ENCODE measurements at regions not wholly inside any gene's neighbourhood (a gene's known extent, or its start where the extent isn't known, plus 50 kb on each side); places are given as distances from the start of the nearest gene placed in this dataset.

- H3K27me3 Mint-ChIP-seq = no peaks in the 10 kb centered on the region
- H3K36me3 Mint-ChIP-seq (ENCODE audit: low read depth) = no peaks in the 10 kb centered on the region
- H3K4me3 Mint-ChIP-seq = no peak overlapping the region
- CTCF ChIA-PET = no interaction called here
- H3K9me3 Mint-ChIP-seq = no peaks in the 10 kb centered on the region
- H3K27ac Mint-ChIP-seq = no peak overlapping the region
- no peak for DNase-seq
- no peaks in the 10 kb centered on the region for H3K4me1 Mint-ChIP-seq
- POLR2A ChIA-PET = interaction anchor here (0.6 kb wide), 1 partner anchor 27 kb away, joined by 3 read pairs; no protein-coding TSS in a partner anchor
These were observed 247.7 kb upstream of the IRS2 start for GRCh38 chr13:110034031-110034549.

DNA sequence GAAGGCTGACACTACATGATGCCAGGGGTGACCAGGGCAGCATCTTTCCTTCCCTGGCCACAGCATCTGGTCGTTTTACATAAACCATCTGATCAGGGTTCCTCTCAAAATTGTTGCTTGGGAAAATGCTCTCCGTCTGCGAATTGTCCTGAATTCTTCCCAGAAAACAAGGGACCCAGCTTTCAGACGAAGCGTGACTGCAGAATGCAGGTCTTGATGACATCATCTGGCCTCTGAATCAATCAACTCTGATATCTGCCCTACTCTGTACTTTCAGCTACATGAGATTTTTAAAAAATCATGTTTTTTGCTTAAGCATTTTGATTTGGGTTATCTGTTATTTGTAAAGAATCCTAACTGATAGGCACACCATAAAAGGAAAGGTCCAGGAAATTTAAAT is 246.6 kb upstream of the IRS2 start:
- H3K36me3 Mint-ChIP-seq (ENCODE audit: low read depth) = no peaks in the 10 kb centered on the region
- H3K4me1 Mint-ChIP-seq = no peaks in the 10 kb centered on the region
- no peaks in the 10 kb centered on the region for H3K27me3 Mint-ChIP-seq
- ChIA-PET CTCF (no interaction called here), POLR2A (no interaction called here)
- DNase-seq = no peak
- H3K9me3 Mint-ChIP-seq = no peaks in the 10 kb centered on the region
- no peak overlapping the region for H3K4me3 Mint-ChIP-seq
- no peak overlapping the region for H3K27ac Mint-ChIP-seq

DNA sequence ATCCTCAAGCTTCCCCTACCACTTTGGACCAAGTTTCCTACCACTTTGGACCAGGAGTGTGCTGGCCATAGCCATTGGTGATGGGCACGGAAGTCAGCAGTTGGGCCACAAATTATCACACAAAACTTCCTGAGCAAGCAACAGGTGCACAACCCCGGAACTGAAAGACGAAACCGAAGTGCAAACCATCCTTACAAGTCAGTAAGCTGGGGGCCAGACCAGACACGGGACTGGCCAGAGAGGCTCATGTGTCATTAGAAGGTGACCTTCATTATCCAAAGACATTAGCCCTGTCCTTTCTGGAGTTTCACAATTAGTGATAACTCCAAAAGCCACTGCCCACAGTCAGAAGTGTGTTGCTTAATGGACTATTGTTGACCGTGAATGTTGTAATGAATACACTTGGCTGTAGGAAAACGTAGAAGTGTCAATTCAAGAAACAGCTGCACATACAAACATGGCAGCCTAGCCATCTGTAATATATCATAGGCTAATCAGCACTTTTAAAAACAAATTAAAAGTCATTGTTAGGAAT is 244.1 kb upstream of the IRS2 start:
- Mint-ChIP-seq H3K4me3 (no peak overlapping the region), H3K4me1 (no peaks in the 10 kb centered on the region), H3K27ac (no peak overlapping the region), H3K36me3 (ENCODE audit: low read depth) (no peaks in the 10 kb centered on the region), H3K27me3 (no peaks in the 10 kb centered on the region), H3K9me3 (no peaks in the 10 kb centered on the region)
- POLR2A ChIA-PET = no interaction called here
- no peak for DNase-seq
- CTCF ChIA-PET = no interaction called here

DNA sequence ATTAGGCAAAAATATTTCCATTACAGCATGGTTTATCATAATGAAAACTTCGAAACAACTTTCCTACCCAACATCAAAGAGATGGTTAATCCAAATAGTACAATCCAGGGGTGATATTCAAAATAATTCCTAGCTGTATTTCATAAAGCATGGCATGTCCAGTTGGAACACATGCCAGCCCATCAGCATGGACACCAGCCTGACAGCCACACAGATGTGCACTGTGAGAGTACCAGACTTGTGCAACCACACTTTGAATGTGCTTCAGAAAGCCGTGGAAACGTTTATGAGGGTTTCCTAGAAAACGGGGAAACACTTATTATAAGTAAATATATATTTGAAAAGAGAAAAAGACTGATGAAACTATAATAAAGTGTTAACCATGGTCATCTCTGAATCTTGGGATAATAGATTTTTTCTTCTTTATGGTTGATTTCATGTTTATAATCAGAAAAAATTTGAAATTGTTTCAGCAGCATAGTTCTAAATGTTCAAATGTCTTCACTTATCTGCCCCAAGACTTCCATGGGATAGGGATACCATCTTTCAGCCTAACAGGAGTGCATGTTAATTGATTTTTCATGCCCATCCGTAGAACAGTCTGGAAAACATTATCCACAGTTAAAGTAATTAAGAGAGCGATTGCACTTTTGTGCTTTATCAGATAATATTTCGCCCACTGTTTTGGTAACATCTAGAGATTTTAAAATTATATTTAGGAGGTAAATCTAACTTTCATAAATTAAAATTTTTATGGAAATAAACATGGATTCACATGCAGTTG is 242.6 kb upstream of the IRS2 start:
- H3K36me3 Mint-ChIP-seq (ENCODE audit: low read depth) = no peaks in the 10 kb centered on the region
- no peaks in the 10 kb centered on the region for H3K4me1 Mint-ChIP-seq
- DNase-seq = no peak
- H3K9me3 Mint-ChIP-seq = no peaks in the 10 kb centered on the region
- ChIA-PET POLR2A (no interaction called here), CTCF (no interaction called here)
- H3K27ac Mint-ChIP-seq = no peak overlapping the region
- H3K4me3 Mint-ChIP-seq = no peak overlapping the region
- H3K27me3 Mint-ChIP-seq = no peaks in the 10 kb centered on the region

DNA sequence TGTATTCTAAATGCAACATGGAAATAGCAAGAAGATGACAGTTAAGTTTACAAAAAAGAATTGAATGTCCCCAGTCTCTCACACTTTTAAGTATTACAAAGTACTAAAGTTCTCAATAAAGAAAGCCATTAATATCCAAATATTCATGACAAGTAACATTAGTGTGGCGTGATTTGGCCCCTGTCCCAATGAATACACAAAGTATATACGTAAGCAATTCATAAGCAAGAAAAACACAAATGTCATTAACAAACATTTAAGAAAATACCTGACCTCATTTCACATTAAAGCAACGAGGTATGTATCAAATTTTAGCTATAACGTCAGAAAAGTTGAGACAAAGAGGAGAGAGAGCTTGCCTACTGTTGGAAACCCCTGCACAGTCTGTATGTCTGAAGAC is 241.9 kb upstream of the IRS2 start:
- no peak for DNase-seq
- CTCF ChIA-PET = no interaction called here
- Mint-ChIP-seq H3K27ac (no peak overlapping the region), H3K27me3 (no peaks in the 10 kb centered on the region), H3K4me1 (no peaks in the 10 kb centered on the region), H3K4me3 (no peak overlapping the region), H3K36me3 (ENCODE audit: low read depth) (no peaks in the 10 kb centered on the region), H3K9me3 (no peaks in the 10 kb centered on the region)
- POLR2A ChIA-PET = no interaction called here

- no peak overlapping the region for H3K4me3 Mint-ChIP-seq
- CTCF ChIA-PET = no interaction called here
- no peak for DNase-seq
- H3K27ac Mint-ChIP-seq = no peak overlapping the region
- H3K27me3 Mint-ChIP-seq = no peaks in the 10 kb centered on the region
- POLR2A ChIA-PET = no interaction called here
- no peaks in the 10 kb centered on the region for H3K36me3 Mint-ChIP-seq (ENCODE audit: low read depth)
- H3K9me3 Mint-ChIP-seq = no peaks in the 10 kb centered on the region
- H3K4me1 Mint-ChIP-seq = no peaks in the 10 kb centered on the region
These were observed 241.3 kb upstream of the IRS2 start for GRCh38 chr13:110027470-110028240.

DNA sequence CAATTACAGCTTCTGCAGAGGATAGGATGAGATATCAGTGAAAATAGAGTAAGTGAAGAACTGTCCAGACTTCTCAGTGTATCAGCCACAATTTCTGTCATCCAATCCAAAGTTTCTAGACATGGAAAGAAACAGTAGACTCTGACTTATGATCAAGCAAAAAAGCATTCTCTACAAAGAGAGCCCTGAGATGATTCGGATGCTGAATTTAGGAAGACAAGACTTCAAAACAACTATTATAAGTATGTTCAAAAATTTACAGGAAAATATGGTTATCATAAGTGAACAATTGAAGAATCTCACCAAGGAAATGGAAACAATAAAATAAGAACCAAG is 238.2 kb upstream of the IRS2 start:
- Mint-ChIP-seq H3K4me1 (no peaks in the 10 kb centered on the region), H3K9me3 (no peaks in the 10 kb centered on the region), H3K27me3 (no peaks in the 10 kb centered on the region), H3K36me3 (ENCODE audit: low read depth) (no peaks in the 10 kb centered on the region), H3K4me3 (no peak overlapping the region), H3K27ac (no peak overlapping the region)
- DNase-seq = no peak
- POLR2A ChIA-PET = no interaction called here
- CTCF ChIA-PET = no interaction called here

GRCh38 chr13:110023729-110024644 is 237.6 kb upstream of the IRS2 start:
- Mint-ChIP-seq H3K27ac (no peak overlapping the region), H3K4me1 (no peaks in the 10 kb centered on the region), H3K36me3 (ENCODE audit: low read depth) (no peaks in the 10 kb centered on the region), H3K4me3 (no peak overlapping the region), H3K9me3 (no peaks in the 10 kb centered on the region), H3K27me3 (peaks cover 1% of the 10 kb centered on the region)
- POLR2A ChIA-PET = no interaction called here
- no peak for DNase-seq
- CTCF ChIA-PET = no interaction called here

DNA sequence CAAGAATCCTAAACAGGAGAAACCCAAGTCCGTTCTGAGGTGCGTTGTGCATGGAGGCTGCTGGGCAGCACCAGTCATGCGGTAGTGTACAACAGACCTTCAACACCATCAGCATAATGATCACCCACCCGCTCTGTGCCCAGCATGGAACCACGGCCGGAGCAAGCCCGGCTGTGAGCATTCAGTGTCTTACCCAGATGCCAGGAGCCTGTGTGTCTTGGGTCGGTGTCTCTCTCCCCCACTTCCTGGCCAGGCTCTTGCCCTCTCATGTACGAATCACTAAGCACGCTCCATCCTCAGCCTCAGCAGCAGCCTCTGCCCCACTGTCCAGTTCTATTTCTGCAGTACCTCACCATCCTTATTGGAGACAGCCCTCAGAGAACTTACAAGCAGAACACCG is 231.6 kb upstream of the IRS2 start:
- no peaks in the 10 kb centered on the region for H3K4me1 Mint-ChIP-seq
- CTCF ChIA-PET = no interaction called here
- POLR2A ChIA-PET = no interaction called here
- no peak overlapping the region for H3K4me3 Mint-ChIP-seq
- H3K27ac Mint-ChIP-seq = no peak overlapping the region
- no peak for DNase-seq
- no peaks in the 10 kb centered on the region for H3K36me3 Mint-ChIP-seq (ENCODE audit: low read depth)
- H3K9me3 Mint-ChIP-seq = no peaks in the 10 kb centered on the region
- peaks cover 1% of the 10 kb centered on the region for H3K27me3 Mint-ChIP-seq

GRCh38 chr13:110017379-110017778 is 231.0 kb upstream of the IRS2 start:
- POLR2A ChIA-PET = no interaction called here
- Mint-ChIP-seq H3K4me3 (no peak overlapping the region), H3K27ac (no peak overlapping the region), H3K36me3 (ENCODE audit: low read depth) (no peaks in the 10 kb centered on the region), H3K27me3 (peaks cover 1% of the 10 kb centered on the region), H3K4me1 (no peaks in the 10 kb centered on the region), H3K9me3 (no peaks in the 10 kb centered on the region)
- no peak for DNase-seq
- CTCF ChIA-PET = no interaction called here

DNA sequence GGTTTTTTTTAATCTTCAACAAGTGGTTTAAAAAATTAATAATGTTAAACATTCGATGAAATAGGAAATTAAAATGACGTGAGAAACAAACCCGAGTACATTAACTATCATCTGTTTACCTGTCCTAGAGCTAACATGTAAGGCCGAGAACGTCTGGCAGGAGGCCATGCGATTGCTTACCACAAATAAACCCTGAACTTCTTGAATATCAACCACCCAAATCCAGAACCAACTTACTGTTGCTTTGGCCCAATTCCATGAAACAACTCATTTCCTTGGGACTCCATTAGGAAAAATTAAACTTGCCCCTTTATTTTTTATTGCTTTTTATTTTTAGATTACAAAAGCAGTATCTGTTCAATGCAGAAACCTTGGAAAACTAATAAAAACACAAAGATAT is 228.9 kb upstream of the IRS2 start:
- H3K4me1 Mint-ChIP-seq = no peaks in the 10 kb centered on the region
- no peaks in the 10 kb centered on the region for H3K36me3 Mint-ChIP-seq (ENCODE audit: low read depth)
- CTCF ChIA-PET = no interaction called here
- H3K9me3 Mint-ChIP-seq = no peaks in the 10 kb centered on the region
- POLR2A ChIA-PET = no interaction called here
- H3K27me3 Mint-ChIP-seq = peaks cover 3% of the 10 kb centered on the region
- no peak for DNase-seq
- no peak overlapping the region for H3K27ac Mint-ChIP-seq
- H3K4me3 Mint-ChIP-seq = no peak overlapping the region

DNA sequence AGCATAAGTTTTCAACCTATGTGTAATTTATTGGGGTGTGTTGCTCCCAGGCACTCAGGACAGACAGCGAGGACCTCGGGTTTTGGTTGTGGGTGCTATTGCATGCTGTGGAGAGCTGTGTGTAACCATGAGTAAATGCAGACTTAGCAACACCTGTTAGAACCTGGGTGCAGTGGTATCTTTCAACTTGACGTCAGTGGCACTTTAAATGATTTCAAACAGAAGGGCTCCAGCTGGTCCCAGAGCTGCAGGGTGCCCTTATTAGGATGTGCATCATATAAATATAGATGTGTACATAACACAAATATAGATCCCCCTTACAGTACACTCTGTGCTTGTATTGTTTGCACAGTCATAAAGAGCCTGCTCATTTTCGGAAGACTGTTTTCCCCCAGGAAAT is 228.3 kb upstream of the IRS2 start:
- ChIA-PET CTCF (no interaction called here), POLR2A (no interaction called here)
- Mint-ChIP-seq H3K36me3 (ENCODE audit: low read depth) (no peaks in the 10 kb centered on the region), H3K4me1 (no peaks in the 10 kb centered on the region), H3K27ac (no peak overlapping the region), H3K27me3 (peaks cover 3% of the 10 kb centered on the region), H3K9me3 (no peaks in the 10 kb centered on the region), H3K4me3 (no peak overlapping the region)
- DNase-seq = no peak

- CTCF ChIA-PET = no interaction called here
- Mint-ChIP-seq H3K9me3 (no peaks in the 10 kb centered on the region), H3K27me3 (peaks cover 2% of the 10 kb centered on the region), H3K4me1 (no peaks in the 10 kb centered on the region), H3K36me3 (ENCODE audit: low read depth) (no peaks in the 10 kb centered on the region), H3K27ac (no peak overlapping the region), H3K4me3 (no peak overlapping the region)
- POLR2A ChIA-PET = no interaction called here
- DNase-seq = no peak
These were observed 225.8 kb upstream of the IRS2 start for GRCh38 chr13:110012102-110012739.

All from activated CD4-positive, alpha-beta memory T cell treated with anti-CD3 and anti-CD28 coated beads, Interleukin-2, amount 10 ng/mL, durations not matched to agents 7 days and 5 days (primary cell).